DMS153 (cell line): ENCODE measurements at regions not wholly inside any gene's neighbourhood (a gene's known extent, or its start where the extent isn't known, plus 50 kb on each side); places are given as distances from the start of the nearest gene placed in this dataset.
A peak's percentile ranks its signal among the peaks of the same experiment; 100 is the strongest.

Source experiments
- DNase-seq: peaks from one replicate; lab custom pipeline; 2025; lab: John Stamatoyannopoulos, UW

- no peak for DNase-seq
These were observed 259.0 kb downstream of the IRX2 start for GRCh38 chr5:2492476-2492875.

- no peak for DNase-seq
These were observed 259.6 kb downstream of the IRX2 start for GRCh38 chr5:2491846-2492245.

- no peak for DNase-seq
These were observed 262.2 kb downstream of the IRX2 start for GRCh38 chr5:2489306-2489705.

GRCh38 chr5:2488593-2488992 lies 262.9 kb downstream of the IRX2 start:
- no peak for DNase-seq

GRCh38 chr5:2487152-2487763 lies 264.2 kb downstream of the IRX2 start:
- no peak for DNase-seq

GRCh38 chr5:2486373-2486772 lies 265.1 kb downstream of the IRX2 start:
- DNase-seq = no peak

- DNase-seq = no peak
These were observed 268.7 kb downstream of the IRX2 start for GRCh38 chr5:2482778-2483177.

GRCh38 chr5:2480871-2481270 lies 270.6 kb downstream of the IRX2 start:
- no peak for DNase-seq

GRCh38 chr5:2475902-2476301 lies 275.6 kb downstream of the IRX2 start:
- DNase-seq = no peak

- no peak for DNase-seq
These were observed 278.8 kb downstream of the IRX2 start for GRCh38 chr5:2472670-2473069.

- DNase-seq = no peak
These were observed 280.2 kb downstream of the IRX2 start for GRCh38 chr5:2471152-2471879.

- DNase-seq = no peak
These were observed 284.5 kb downstream of the IRX2 start for GRCh38 chr5:2466966-2467365.

GRCh38 chr5:2465383-2465782 lies 286.1 kb downstream of the IRX2 start:
- DNase-seq = no peak

- DNase-seq = no peak
These were observed 287.3 kb downstream of the IRX2 start for GRCh38 chr5:2464141-2464540.

GRCh38 chr5:2461701-2462691 lies 289.5 kb downstream of the IRX2 start:
- DNase-seq = no peak

- no peak for DNase-seq
These were observed 291.4 kb downstream of the IRX2 start for GRCh38 chr5:2460098-2460497.

GRCh38 chr5:2459251-2459650 lies 292.2 kb downstream of the IRX2 start:
- DNase-seq = no peak

GRCh38 chr5:2455878-2456277 lies 295.6 kb downstream of the IRX2 start:
- DNase-seq = no peak

- no peak for DNase-seq
These were observed 296.6 kb downstream of the IRX2 start for GRCh38 chr5:2454876-2455275.

GRCh38 chr5:2453781-2454180 lies 297.7 kb downstream of the IRX2 start:
- DNase-seq = no peak

GRCh38 chr5:2451100-2451499 lies 300.4 kb downstream of the IRX2 start:
- peak; percentile 74 for DNase-seq

- no peak for DNase-seq
These were observed 308.8 kb downstream of the IRX2 start for GRCh38 chr5:2442496-2443354.
